GM12872 (cell line): ENCODE measurements at regions not wholly inside any gene's neighbourhood (a gene's known extent, or its start where the extent isn't known, plus 50 kb on each side); places are given as distances from the start of the nearest gene placed in this dataset.

Source experiments
- CTCF ChIP-seq: IDR thresholded peaks from 3 replicates; pipeline ENCODE4 v1.5.1; 2011; ENCODE audit warnings: low read depth, mild to moderate bottlenecking, low read length, moderate library complexity; ENCODE audit not compliant: insufficient read depth

- no peak for TF ChIP-seq CTCF
Observed at GRCh38 chr15:95549168-95549738, 781.2 kb upstream of the NR2F2 start.

GRCh38 chr15:95550702-95551101, 779.8 kb upstream of the NR2F2 start:
- TF ChIP-seq CTCF, result no peak

- TF ChIP-seq CTCF, result no peak
Observed at GRCh38 chr15:95556225-95556624, 774.3 kb upstream of the NR2F2 start.

GRCh38 chr15:95556866-95557225, 773.7 kb upstream of the NR2F2 start:
- no peak for TF ChIP-seq CTCF

GRCh38 chr15:95557226-95558046, 773.1 kb upstream of the NR2F2 start:
- no peak for TF ChIP-seq CTCF

GRCh38 chr15:95558131-95558530, 772.4 kb upstream of the NR2F2 start:
- TF ChIP-seq CTCF, result no peak

GRCh38 chr15:95558916-95559315, 771.6 kb upstream of the NR2F2 start:
- no peak for TF ChIP-seq CTCF
